ENCODE measurements at regions not wholly inside any gene's neighbourhood (a gene's known extent, or its start where the extent isn't known, plus 50 kb on each side); places are given as distances from the start of the nearest gene placed in this dataset.

DNA sequence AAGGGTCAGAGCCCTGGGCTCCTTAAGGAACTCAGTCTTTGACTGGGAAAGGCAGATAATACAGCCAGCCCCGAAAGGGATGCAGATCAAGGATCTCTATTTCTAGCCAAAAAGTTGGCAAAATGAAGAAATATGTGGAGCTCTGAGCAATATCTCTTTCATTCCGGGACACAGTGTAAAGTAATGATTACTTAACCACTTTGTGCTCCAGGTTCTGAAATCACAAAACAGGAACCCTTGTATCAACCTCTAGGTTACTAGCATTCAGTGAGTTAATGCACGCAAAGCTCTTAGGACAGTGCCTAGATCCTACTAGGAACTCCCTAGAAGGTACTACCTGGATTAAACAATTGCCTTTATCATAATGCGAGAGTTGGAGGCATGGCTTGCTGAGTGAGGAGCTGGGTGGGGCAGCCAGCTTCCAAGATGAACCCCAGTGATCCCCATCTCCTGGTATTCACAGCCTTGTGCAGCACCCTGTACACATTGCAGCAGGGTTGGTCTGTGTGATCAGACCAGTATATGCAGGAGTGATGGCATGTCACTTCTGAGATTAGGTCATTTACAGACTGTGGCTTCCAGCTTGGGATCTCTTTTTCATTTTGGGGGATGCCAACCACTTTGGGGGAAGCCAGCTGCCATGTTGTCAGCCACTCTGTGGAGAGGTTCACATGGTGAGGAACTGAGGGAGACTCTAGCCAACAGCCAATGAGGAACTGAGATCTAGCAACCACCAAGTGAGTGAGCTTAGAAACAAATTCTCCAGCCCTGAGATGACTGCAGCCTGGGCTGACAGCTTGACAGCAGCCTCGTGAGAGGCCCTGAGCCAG, 103.1 kb upstream of the SLC44A1 start:
- in situ Hi-C loops (cut with HindIII; ENCODE audit: low sequenced_read_pairs): no loop called here

DNA sequence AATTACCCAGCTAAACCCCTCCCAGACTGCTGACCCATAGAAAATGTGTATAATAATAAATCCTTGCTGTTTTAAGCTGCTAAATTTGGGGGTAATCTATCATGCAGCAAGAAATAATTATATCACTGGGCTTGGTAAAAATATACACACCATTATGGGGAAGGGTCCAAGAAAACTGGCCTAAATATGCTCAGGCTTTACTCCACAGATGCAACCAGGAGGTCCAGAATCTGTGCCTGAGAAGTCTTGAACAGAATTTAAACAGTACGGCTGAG, 102.5 kb upstream of the SLC44A1 start:
- in situ Hi-C loops (cut with HindIII; ENCODE audit: low sequenced_read_pairs): no loop called here

DNA sequence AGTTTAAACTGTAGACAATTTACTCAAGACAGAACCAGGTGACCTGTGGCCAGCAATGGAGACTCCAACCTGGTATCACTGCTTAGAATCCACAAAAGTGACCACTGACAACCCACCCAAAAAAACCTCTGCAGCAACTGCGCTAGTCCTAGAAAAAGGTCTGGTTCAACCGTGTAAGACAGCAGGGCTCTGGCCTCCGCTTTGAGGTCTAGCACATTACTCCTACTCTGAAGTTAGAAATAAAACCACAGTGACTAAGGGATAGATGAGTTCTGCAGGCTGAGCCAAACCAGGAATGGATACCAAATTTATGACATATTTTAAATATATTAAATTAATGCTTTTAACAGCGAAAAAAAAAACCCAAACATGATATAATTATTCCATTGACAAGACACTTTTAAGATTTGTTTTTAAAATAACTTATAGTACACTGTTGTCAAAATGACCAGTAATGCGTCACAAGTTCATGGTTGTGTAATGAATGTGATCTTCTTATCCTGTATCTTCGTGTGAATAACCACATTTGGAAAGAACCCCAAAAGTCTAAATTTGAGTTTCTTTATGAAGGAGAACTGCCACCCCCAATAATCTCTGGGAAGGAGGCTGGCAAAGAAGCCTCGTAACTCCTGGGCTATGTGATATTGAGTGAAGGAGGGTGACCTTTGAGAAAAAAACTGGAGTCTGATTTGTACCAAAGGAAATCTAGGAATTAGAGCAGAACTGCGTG, 101.9 kb upstream of the SLC44A1 start:
- in situ Hi-C loops (cut with HindIII; ENCODE audit: low sequenced_read_pairs): no loop called here

DNA sequence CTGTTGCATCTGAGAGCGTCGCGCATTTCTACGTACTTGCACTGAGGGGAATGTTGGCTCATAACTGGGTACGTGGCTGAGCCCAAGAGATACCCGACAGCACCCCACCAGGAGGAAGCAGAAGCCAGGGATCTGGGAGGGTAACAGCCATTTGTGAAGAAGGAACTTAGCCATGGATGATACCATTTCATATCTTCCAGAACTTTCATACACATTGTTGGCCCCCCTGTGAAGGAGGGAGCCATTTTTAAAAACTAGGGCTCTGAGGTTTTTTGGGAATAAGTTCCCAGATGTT, 101.4 kb upstream of the SLC44A1 start:
- in situ Hi-C loops (cut with HindIII; ENCODE audit: low sequenced_read_pairs): no loop called here

DNA sequence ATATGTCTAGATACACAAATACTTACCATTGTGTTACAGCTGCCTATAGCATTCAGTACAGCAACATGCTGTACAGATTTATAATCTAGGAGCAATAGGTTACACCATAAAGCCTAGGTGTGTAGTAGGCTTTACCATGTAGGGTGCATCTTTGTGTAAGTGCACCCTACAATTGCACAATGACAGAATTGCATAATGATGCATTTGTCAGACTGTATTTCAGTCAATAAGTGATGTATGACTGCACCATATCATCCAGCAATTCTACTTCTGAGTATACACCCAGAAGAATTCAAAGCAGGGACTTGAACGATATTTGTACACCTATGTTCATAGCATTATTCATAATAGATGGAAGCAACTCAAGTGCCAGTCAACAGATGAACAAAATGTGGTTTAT, 100.4 kb upstream of the SLC44A1 start:
- in situ Hi-C loops (cut with HindIII; ENCODE audit: low sequenced_read_pairs): no loop called here

DNA sequence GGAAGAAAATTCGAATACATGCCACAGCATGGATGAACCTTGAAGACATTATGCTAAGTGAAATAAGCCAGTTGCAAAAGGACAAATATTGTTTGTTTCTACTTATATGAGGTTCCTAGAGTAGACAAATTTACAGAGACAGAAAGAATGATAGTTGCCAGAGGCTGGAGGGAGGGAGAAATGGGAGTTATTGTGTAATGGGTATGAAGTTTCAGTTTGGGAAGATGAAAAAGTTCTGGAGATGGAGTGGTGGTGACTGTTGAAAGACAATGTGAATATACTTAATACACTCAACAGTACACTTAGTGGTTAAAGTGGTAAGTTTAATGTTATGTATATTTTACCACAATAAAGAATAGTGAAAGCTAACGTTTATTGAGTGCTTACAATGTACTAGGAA, 99.6 kb upstream of the SLC44A1 start:
- in situ Hi-C loops (cut with HindIII; ENCODE audit: low sequenced_read_pairs): no loop called here

DNA sequence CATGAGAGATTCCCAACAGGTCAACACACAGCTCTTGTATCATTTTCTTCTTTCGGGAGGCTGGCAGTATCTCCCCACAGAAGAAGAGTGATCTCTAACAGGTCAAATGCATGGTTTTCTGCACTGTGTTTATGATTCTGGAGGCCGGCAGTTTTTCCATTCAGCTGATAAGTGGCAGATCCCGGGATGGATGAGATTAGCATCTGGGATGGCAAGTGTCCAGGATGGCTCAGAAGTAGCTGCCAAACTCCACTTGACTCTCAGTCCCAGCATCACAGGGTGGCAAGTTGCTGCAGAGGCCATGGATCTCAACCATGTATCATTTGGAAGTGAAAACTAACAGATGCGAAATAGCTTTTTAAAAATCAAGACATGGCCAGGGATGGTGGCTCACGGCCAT, 97.8 kb upstream of the SLC44A1 start:
- in situ Hi-C loops (cut with HindIII; ENCODE audit: low sequenced_read_pairs): no loop called here

DNA sequence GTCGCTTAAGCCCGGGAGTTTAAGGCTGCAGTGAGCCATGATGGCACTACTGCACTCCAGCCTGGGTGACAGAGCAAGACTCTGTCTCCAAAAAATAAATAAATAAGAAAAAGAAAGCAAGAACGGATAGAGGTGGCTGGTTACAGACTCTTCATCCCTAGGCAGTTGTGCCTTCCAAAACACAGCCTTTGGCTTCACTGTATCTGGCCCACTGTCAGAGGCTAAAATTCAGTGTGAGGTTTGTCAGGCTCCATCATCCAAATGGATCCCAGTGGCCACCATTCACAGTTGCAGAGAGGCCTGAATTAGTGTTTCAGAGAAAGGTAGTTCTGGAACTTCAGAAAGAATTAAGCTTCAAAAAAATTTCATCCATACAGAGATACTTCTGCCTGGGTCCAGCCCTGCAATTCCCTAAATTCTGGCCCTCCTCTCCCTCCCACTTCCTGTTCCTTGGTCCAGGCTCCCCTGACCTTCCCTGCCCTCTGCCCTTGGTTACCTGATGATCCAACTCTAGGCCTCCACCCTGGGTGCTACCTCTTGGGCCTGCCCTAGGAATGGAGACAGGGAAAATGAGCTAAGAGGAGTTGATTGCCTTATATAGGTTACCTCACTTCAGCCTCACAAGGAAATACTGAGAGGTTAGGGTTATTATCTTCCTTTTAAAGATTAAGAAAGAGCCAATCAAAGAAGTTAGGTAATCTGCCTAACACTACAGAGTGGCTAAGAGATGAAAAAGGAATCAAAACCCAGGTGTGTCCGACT, 97.2 kb upstream of the SLC44A1 start:
- in situ Hi-C loops (cut with HindIII; ENCODE audit: low sequenced_read_pairs): no loop called here

DNA sequence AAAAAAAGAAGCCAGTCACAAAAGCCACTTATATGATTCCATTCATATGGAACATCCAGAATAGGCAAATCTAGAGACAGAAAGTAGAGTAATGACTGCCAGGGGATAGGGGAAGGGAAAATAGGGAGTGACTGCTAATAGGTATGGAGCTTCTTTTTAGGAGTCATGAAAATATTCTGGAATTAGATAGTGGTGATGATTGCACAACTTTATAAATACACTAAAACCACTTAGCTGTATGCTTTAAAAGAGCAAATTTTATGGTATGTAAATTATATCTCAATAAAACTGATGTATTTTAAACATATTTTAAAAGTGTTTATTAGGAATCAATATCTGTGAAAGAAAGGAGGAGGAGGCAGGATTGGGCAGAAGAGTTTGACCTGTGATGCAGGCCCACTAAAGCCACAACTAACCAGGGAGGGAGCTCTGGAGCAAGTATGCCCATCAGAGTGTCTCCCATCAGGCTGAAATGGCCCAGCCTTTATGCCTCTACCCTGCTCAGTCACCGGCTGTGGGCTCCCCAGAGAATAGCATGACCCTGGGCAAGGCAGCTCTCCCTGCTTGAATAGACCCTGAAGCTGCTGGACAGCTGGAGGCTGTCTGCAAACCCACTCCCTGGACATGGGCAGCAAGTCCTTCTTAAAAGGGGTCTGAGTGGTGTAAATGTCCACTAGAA, 96.0 kb upstream of the SLC44A1 start:
- in situ Hi-C loops (cut with HindIII; ENCODE audit: low sequenced_read_pairs): no loop called here

DNA sequence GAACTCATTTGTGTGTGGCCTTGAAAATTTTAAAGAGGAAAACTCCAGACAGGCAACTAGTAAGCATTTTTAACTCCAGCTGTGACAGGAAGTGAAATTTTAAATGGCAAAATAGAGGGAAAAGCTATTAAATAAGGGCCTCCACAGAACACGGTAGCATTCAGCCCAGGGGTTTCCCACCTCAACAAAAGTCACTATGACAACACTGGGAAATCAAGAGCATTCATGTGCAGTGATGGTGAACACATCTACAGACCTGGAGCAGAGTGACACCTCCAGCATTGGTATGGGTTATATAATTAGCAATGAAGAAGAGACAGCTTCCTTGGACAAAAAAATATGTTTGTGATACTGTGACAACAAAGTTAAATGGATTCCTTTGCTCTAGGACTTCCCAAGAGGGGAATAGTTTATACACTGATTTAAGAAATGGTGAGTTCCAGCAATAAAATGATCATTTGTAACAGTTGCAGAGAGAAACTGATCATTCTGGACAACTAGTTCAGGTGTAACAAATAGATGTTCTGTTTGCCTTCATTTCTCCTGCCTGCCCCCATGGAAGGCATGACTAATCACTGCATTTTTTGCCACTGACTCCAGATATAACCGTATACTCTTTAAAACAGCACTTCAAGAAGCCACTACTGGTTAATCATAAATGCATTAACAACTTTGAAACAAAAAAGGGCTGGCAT, 93.3 kb upstream of the SLC44A1 start:
- in situ Hi-C loops (cut with HindIII; ENCODE audit: low sequenced_read_pairs): no loop called here

DNA sequence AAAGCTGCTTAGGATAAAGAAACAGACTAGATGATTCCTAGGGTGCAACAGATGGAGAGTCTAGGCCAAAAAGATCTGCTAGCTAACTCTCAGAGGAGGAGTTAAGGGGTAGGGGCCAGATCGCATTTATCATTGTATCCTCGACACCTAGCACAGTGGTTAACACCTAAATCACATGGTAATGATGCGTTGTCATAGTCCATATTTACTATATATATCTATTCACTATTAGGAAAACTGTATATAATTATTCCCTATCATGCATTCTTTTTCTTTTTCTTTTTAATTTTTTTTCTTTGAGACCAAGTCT, 92.8 kb upstream of the SLC44A1 start:
- in situ Hi-C loops (cut with HindIII; ENCODE audit: low sequenced_read_pairs): no loop called here

DNA sequence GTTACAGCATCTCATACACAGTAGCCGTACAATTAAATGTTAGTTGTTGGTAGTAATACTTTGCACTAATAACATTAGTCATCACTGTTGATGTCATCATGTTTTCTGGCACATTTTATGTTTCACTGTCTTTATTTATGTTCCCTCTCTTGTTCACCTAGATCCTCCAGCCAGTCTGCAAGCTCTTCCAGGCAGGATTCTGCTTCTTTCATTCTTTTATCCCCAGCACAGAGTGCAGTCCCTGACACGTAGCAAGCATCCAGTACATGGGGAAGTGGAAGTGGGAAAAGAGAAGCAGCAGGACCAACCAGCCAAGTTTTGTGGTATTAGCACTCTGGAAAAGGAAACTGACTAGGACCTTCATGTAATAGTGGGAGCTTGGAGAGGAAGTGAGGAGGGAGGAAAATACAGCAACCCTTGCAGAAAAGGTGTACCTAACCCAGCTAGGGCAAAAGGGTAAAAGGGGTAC, 89.7 kb upstream of the SLC44A1 start:
- in situ Hi-C loops (cut with HindIII; ENCODE audit: low sequenced_read_pairs): loop anchor here (5.0 kb wide), 2 partner anchors 57 to 73 kb away; no protein-coding TSS in a partner anchor

DNA sequence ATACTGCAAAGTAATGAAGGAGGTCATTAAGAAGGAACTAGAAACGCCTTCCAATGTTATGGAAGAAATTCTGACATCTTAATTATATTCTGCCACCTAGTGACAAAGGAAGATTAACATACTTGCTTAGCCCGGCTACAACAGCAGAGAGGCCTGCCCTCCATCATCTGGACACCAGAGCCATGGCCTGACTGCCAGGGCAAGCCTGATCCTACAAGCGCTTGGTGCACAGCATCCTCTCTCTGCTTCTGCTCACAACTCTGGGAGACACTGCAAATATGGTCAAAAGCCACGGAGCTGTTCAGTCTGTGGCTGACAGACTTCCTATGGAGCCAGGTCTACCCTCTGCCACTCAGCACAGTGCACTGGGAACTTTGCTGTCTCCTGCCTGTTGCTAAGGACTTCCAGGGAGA, 87.3 kb upstream of the SLC44A1 start:
- in situ Hi-C loops (cut with HindIII; ENCODE audit: low sequenced_read_pairs): loop anchor here (5.0 kb wide), 2 partner anchors 60 to 70 kb away; no protein-coding TSS in a partner anchor

DNA sequence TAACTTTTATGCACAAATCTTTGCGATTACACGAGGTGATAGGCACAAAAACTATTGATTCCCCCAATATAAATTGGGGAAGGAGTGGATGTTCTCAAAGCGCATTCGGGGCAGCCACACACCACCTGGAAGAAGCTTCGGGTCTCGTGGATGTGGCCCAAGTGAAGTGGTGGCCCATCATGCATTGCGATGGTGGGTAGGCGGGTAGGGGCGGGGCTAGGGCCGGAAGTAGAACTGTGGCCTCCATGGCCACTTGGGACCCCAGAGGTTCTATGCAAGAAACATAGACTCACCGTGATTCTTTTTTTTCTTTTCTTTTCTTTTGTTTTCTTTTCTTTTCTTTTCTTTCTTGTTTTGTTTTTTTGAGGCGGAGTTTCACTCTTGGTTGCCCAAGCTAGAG, 86.4 kb upstream of the SLC44A1 start:
- in situ Hi-C loops (cut with HindIII; ENCODE audit: low sequenced_read_pairs): loop anchor here (5.0 kb wide), 2 partner anchors 61 to 69 kb away; no protein-coding TSS in a partner anchor

DNA sequence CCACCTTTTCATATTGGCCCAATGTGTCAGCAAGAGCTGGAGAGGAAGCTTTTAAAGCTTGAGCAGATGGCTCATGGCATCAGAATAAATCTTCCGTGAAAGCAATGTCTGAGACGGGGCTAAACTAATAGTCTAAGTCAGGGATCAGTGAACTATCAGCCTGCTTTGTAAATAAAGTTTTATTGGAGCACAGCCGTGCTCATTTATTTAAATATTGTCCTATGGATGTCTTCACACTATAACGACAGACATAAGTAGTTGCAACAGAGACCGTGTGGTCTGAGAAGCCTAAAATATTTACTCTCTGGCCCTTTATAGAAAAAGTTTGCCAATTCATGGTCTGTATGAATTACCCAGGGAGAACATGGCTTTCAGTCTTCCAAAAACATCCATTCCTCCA, 85.6 kb upstream of the SLC44A1 start:
- in situ Hi-C loops (cut with HindIII; ENCODE audit: low sequenced_read_pairs): loop anchor here (5.0 kb wide), 2 partner anchors 62 to 68 kb away; no protein-coding TSS in a partner anchor

DNA sequence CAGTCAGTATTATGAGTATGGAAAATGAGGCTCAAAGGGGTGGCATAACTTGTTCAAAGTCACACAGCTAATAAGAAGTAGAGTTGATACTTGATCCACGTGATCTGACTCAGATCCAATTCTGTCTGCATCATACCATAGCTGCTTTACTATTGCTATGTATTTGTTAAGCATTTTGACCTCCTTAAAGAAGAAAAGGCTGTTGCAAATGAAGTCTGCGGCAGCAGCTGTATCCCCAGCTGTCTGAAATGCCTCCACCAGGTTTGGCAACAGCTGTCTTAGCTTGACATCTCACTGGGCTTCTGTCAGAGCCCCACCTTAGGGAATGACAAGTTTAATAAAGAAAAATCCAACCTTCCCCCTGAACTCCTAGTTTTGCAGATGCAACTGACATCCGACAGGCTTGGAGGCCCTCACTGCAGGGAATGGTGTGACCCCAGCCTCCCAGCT, 75.6 kb upstream of the SLC44A1 start:
- in situ Hi-C loops (cut with HindIII; ENCODE audit: low sequenced_read_pairs): no loop called here

DNA sequence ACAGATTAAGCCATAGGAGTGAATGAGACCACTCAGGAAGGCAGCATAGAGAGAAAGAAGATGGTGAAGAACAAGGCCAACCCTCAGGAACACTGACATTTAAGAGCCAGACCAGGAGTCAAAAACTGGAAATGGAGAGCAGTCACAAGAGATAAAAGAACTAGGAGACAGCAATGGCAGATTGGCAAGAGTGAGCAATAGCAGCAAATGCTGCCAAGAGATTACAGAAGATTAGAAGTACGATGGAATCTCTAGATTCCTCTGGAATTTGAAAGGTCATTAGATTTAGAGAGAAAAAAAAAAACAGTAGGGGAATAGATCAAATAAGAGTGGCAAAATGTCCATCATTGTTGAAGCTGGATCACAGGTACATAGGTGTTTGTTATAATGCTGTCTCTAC, 73.4 kb upstream of the SLC44A1 start:
- in situ Hi-C loops (cut with HindIII; ENCODE audit: low sequenced_read_pairs): no loop called here

DNA sequence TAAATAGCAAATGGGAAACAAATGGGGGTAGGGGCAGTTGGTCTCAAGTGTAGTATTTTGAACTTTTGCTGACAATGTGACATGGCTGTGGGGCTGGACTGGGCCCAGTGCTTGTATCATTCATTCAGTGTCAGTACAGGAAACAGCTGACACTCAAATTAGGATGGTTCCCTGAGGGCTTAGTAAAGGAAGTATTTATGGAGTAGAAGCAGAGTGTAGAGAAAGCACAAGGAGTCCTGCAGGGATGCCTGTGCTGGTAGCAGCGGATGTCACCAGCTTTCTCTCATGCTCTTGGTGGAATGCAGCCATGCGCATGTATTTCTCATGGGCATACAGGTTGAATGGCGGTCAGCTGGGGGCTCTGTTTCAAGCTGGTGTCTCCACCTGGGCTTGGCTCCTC, 72.9 kb upstream of the SLC44A1 start:
- in situ Hi-C loops (cut with HindIII; ENCODE audit: low sequenced_read_pairs): no loop called here

DNA sequence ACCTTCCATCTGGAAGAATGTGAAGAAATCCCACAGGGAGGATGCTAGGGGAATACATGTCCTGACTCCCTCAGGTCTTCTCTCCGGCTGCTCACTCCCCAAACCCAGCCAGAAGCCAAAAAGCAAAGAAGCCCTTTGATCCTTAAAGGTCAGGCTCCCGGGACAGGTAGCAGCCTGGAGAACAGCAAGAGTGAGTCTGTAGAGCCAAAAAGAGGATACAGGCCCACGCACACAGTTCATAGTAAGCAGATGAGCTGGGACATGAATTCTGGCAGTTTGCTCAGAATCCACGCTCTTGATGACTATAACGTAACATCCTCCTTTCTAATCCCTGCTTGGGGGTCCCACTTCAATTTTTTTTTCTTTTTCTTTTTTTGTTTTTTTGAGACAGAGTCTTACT, 72.0 kb upstream of the SLC44A1 start:
- in situ Hi-C loops (cut with HindIII; ENCODE audit: low sequenced_read_pairs): no loop called here

DNA sequence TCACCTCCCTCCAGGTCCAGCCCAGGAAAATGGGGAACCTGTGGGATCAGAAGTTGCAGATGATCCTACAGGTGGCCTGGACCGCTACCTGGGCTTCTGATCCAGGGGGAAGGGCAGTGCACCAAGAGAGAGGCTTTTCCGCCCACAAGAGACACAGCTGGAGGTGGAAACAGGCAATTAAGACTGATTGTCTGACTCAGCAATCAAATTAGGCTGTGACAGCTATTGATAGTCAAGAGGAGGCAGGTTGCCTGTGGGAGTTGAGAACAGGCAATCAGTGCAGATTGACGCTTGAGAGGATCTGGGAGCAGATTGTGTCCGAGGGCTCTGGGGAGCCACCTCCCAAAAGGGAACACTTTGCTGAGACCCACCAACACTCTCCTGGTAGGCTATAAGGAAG, 71.1 kb upstream of the SLC44A1 start:
- in situ Hi-C loops (cut with HindIII; ENCODE audit: low sequenced_read_pairs): no loop called here

DNA sequence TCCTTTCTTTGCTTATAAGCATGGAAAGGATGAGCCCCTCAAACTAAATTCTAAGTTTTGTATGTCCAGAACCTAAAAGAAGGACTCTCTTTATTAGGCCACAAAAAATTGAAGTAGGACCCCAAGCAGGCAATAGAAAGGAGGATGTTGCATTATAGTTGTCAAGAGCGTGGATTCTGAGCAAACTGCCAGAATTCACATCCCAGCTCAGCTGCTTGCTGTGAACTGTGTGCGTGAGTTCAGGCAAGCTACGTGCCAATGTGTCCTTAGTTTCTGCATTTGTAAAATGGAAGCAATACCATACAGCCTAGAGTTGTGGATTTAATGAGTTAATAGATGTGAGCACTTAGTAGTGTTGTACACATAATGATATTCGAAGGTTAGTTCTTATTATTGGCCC, 70.6 kb upstream of the SLC44A1 start:
- in situ Hi-C loops (cut with HindIII; ENCODE audit: low sequenced_read_pairs): no loop called here

Data from endothelial cell of hepatic sinusoid (primary cell).